GM18519 (cell line): ENCODE measurements at regions not wholly inside any gene's neighbourhood (a gene's known extent, or its start where the extent isn't known, plus 50 kb on each side); places are given as distances from the start of the nearest gene placed in this dataset.
A peak's percentile ranks its signal among the peaks of the same experiment; 100 is the strongest.
"Not testable (repeated sequence)": the region's sequence is repeated elsewhere in the genome, so short reads cannot be mapped to it uniquely, and the experiment has no call there.

Experiments
- ATAC-seq: cut with Tn5 transposase; IDR thresholded peaks from one replicate; pipeline ENCODE4 v1.9.1; 2021; ENCODE audit warnings: mild to moderate bottlenecking, moderate library complexity; ENCODE audit not compliant: unreplicated experiment, low FRiP score

GRCh38 chr1:177440821-177441220 is 270.1 kb downstream of the BRINP2 start:
- no peak for ATAC-seq

- ATAC-seq, result no peak
These were observed 268.5 kb downstream of the BRINP2 start for GRCh38 chr1:177439301-177439700.

GRCh38 chr1:177435364-177435763 is 264.6 kb downstream of the BRINP2 start:
- ATAC-seq, result no peak

- ATAC-seq, result peak; percentile 84
These were observed 262.1 kb downstream of the BRINP2 start for GRCh38 chr1:177432897-177433296.

- no peak for ATAC-seq
These were observed 260.4 kb downstream of the BRINP2 start for GRCh38 chr1:177431123-177431522.

GRCh38 chr1:177429234-177429633 is 258.5 kb downstream of the BRINP2 start:
- no peak for ATAC-seq

GRCh38 chr1:177427811-177428210 is 257.1 kb downstream of the BRINP2 start:
- ATAC-seq, result no peak

- ATAC-seq, result no peak
These were observed 255.7 kb downstream of the BRINP2 start for GRCh38 chr1:177426497-177426896.

- no peak for ATAC-seq
These were observed 254.4 kb downstream of the BRINP2 start for GRCh38 chr1:177425199-177425598.

GRCh38 chr1:177424744-177425143 is 254.0 kb downstream of the BRINP2 start:
- no peak for ATAC-seq

GRCh38 chr1:177423090-177423489 is 252.3 kb downstream of the BRINP2 start:
- no peak for ATAC-seq

- no peak for ATAC-seq
These were observed 243.3 kb downstream of the BRINP2 start for GRCh38 chr1:177413982-177414596.

GRCh38 chr1:177411381-177411780 is 240.6 kb downstream of the BRINP2 start:
- ATAC-seq, result no peak

GRCh38 chr1:177410179-177410766 is 239.5 kb downstream of the BRINP2 start:
- peak; percentile 76 for ATAC-seq

GRCh38 chr1:177406323-177406722 is 235.6 kb downstream of the BRINP2 start:
- ATAC-seq, result not testable (repeated sequence)

GRCh38 chr1:177392336-177392735 is 221.6 kb downstream of the BRINP2 start:
- no peak for ATAC-seq

- ATAC-seq, result peak; percentile 88
These were observed 215.3 kb downstream of the BRINP2 start for GRCh38 chr1:177385760-177386698.

- ATAC-seq, result no peak
These were observed 213.7 kb downstream of the BRINP2 start for GRCh38 chr1:177384461-177384860.

GRCh38 chr1:177383715-177384114 is 213.0 kb downstream of the BRINP2 start:
- ATAC-seq, result no peak

GRCh38 chr1:177377866-177378265 is 207.1 kb downstream of the BRINP2 start:
- no peak for ATAC-seq

- peak; percentile 72 for ATAC-seq
These were observed 197.5 kb downstream of the BRINP2 start for GRCh38 chr1:177368255-177368654.
